H1 (cell line): ENCODE measurements at regions not wholly inside any gene's neighbourhood (a gene's known extent, or its start where the extent isn't known, plus 50 kb on each side); places are given as distances from the start of the nearest gene placed in this dataset.

Source experiments
- CTCF ChIA-PET: fragments of 300-600 bp; sonication (Branson Sonifier 250); formaldehyde crosslinking; loops from one replicate; lab custom pipeline; 2021; ENCODE audit not compliant: partially characterized antibody; lab: Charles Lee
- POLR2A ChIA-PET: fragments of 300-600 bp; sonication (Branson Sonifier 250); formaldehyde crosslinking; loops from one replicate; lab custom pipeline; 2021; ENCODE audit warnings: inconsistent platforms; ENCODE audit not compliant: partially characterized antibody; lab: Charles Lee
- DNase-seq, 2 experiments: peaks; one replicate each; pipeline versions ENCODE4 v3.0.0 to v3.0.0-alpha.2; 2010 to 2022; ENCODE audit warnings: low spot score in 2 of 2, low read depth in 1 of 2, mixed read lengths in 1 of 2
- FAIRE-seq: peaks from 2 replicates; lab custom pipeline; 2011; peaks lifted over from hg19 to GRCh38; lab: Jason Lieb, UNC
- H2AFZ ChIP-seq: 2 replicates; pipeline ENCODE4 v1.8.1; 2012; ENCODE audit warnings: low read length, inconsistent platforms
- H2AK5ac ChIP-seq: 2 replicates; pipeline ENCODE4 v1.6.1; 2013; ENCODE audit warnings: low read depth, low read length
- H2BK120ac ChIP-seq: replicated peaks from 2 replicates; pipeline ENCODE3; 2013; ENCODE audit warnings: low read depth, low read length, inconsistent platforms
- H2BK12ac ChIP-seq: 2 replicates; pipeline ENCODE4 v1.6.1; 2013; ENCODE audit warnings: low read depth, low read length
- H2BK15ac ChIP-seq: 2 replicates; pipeline ENCODE4 v1.6.1; 2013; ENCODE audit warnings: low read length
- H2BK20ac ChIP-seq: 2 replicates; pipeline ENCODE4 v1.6.1; 2013; ENCODE audit warnings: low read length
- H2BK5ac ChIP-seq: 2 replicates; pipeline ENCODE4 v1.6.1; 2013; ENCODE audit warnings: low read depth, low read length
- H3K14ac ChIP-seq: 2 replicates; pipeline ENCODE4 v1.6.1; 2013; ENCODE audit warnings: inconsistent platforms; ENCODE audit not compliant: insufficient read length
- H3K18ac ChIP-seq: 2 replicates; pipeline ENCODE4 v1.6.1; 2013; ENCODE audit warnings: low read length; ENCODE audit errors: extremely low read depth
- H3K23ac ChIP-seq: 2 replicates; pipeline ENCODE4 v1.6.1; 2013; ENCODE audit warnings: inconsistent platforms; ENCODE audit not compliant: insufficient read length
- H3K23me2 ChIP-seq: 2 replicates; pipeline ENCODE4 v1.6.1; 2013; ENCODE audit warnings: low read depth, low read length
- H3K27ac ChIP-seq: 2 replicates; pipeline ENCODE4 v1.6.1; 2011; ENCODE audit warnings: low read depth, low read length, inconsistent platforms
- H3K27me3 ChIP-seq, 4 experiments: replicated peaks in 1 of 4; 1 replicate in 1 of 4; 2 replicates in 3 of 4; pipeline versions ENCODE4 v1.6.1 to v1.8.1; 2011 to 2013; ENCODE audit warnings: low read length in 3 of 4, mild to moderate bottlenecking in 3 of 4, inconsistent platforms in 2 of 4, mixed read lengths in 2 of 4, moderate library complexity in 1 of 4; ENCODE audit not compliant: control insufficient read depth in 3 of 4, insufficient read depth in 3 of 4; ENCODE audit errors: extremely low read depth in 1 of 4
- H3K36me3 ChIP-seq, 4 experiments: 2 replicates each; pipeline versions ENCODE4 v1.6.1 to v1.8.1; 2011 to 2013; ENCODE audit warnings: mild to moderate bottlenecking in 4 of 4, low read length in 3 of 4, moderate library complexity in 2 of 4, control low read depth in 1 of 4, inconsistent platforms in 1 of 4; ENCODE audit not compliant: insufficient read depth in 4 of 4, control insufficient read depth in 2 of 4
- H3K4ac ChIP-seq: replicated peaks from 2 replicates; pipeline ENCODE3; 2013; ENCODE audit warnings: low read length, low read depth, mixed read lengths, inconsistent platforms; ENCODE audit not compliant: insufficient read length
- H3K4me1 ChIP-seq, 4 experiments: replicated peaks in 1 of 4; 1 replicate in 1 of 4; 2 replicates in 3 of 4; pipeline versions ENCODE4 v1.6.1 to v1.8.1; 2011 to 2013; ENCODE audit warnings: low read length in 3 of 4, inconsistent platforms in 2 of 4, mixed read lengths in 1 of 4; ENCODE audit not compliant: insufficient read depth in 4 of 4, control insufficient read depth in 3 of 4
- H3K4me2 ChIP-seq, 2 experiments: 2 replicates each; pipeline versions ENCODE4 v1.6.1 to v1.8.1; 2011 to 2013; ENCODE audit warnings: low read depth in 2 of 2, low read length in 2 of 2, control low read depth in 1 of 2, inconsistent platforms in 1 of 2, mild to moderate bottlenecking in 1 of 2; ENCODE audit not compliant: insufficient read depth in 1 of 2
- H3K4me3 ChIP-seq, 4 experiments: fragments of 200-600, 300-600 bp in 1 of 4; sonication (generic), shearing (Covaris generic), sonication (Bioruptor Twin) in 1 of 4; 2 replicates each; pipeline versions ENCODE4 v1.5.1 to v1.8.1; 2011 to 2016; ENCODE audit warnings: low read length in 4 of 4, low read depth in 3 of 4, control low read depth in 2 of 4, inconsistent platforms in 2 of 4, mild to moderate bottlenecking in 2 of 4, mixed read lengths in 1 of 4, moderate library complexity in 1 of 4; ENCODE audit not compliant: insufficient read depth in 2 of 4; ENCODE audit errors: extremely low read depth in 1 of 4
- H3K56ac ChIP-seq: replicated peaks from 2 replicates; pipeline ENCODE3; 2013; ENCODE audit warnings: low read depth, mild to moderate bottlenecking, mixed read lengths, low read length, inconsistent platforms; ENCODE audit not compliant: insufficient read length
- H3K79me1 ChIP-seq: 2 replicates; pipeline ENCODE4 v1.6.1; 2013; ENCODE audit warnings: low read depth, low read length, control low read depth
- H3K79me2 ChIP-seq, 2 experiments: 2 replicates each; pipeline versions ENCODE4 v1.6.1 to v1.8.1; 2012 to 2013; ENCODE audit warnings: low read length in 2 of 2, mild to moderate bottlenecking in 2 of 2, inconsistent platforms in 1 of 2; ENCODE audit not compliant: insufficient read depth in 2 of 2, control insufficient read depth in 1 of 2
- H3K9ac ChIP-seq, 4 experiments: replicated peaks in 1 of 4; 1 replicate in 1 of 4; 2 replicates in 3 of 4; pipeline versions ENCODE4 v1.6.1 to v1.8.1; 2011 to 2013; ENCODE audit warnings: low read depth in 3 of 4, low read length in 3 of 4, control low read depth in 2 of 4, mild to moderate bottlenecking in 2 of 4, moderate library complexity in 2 of 4, inconsistent platforms in 1 of 4; ENCODE audit errors: extremely low read depth in 1 of 4
- H3K9me3 ChIP-seq, 2 experiments: 2 replicates each; pipeline versions ENCODE4 v1.6.1 to v1.8.1; 2012 to 2013; ENCODE audit warnings: mild to moderate bottlenecking in 2 of 2, moderate library complexity in 2 of 2, control low read depth in 1 of 2, inconsistent platforms in 1 of 2, low read depth in 1 of 2, low read length in 1 of 2, mixed read lengths in 1 of 2; ENCODE audit not compliant: insufficient read depth in 2 of 2
- H4K20me1 ChIP-seq, 2 experiments: replicated peaks in 1 of 2; 2 replicates each; pipeline versions ENCODE3 to v1.8.1; 2011 to 2013; ENCODE audit warnings: inconsistent platforms in 2 of 2, low read length in 2 of 2, mild to moderate bottlenecking in 1 of 2; ENCODE audit not compliant: insufficient read depth in 2 of 2, control insufficient read depth in 1 of 2
- H4K5ac ChIP-seq: 2 replicates; pipeline ENCODE4 v1.6.1; 2013; ENCODE audit warnings: low read length, low read depth, mixed read lengths, inconsistent platforms; ENCODE audit not compliant: insufficient read length
- H4K8ac ChIP-seq: 2 replicates; pipeline ENCODE4 v1.8.0; 2013; ENCODE audit warnings: mild to moderate bottlenecking, moderate library complexity, low read length, inconsistent platforms; ENCODE audit not compliant: insufficient read depth; ENCODE audit errors: extremely low read depth
- H4K91ac ChIP-seq: replicated peaks from 2 replicates; pipeline ENCODE3; 2013; ENCODE audit warnings: low read length, mixed read lengths, inconsistent platforms; ENCODE audit not compliant: insufficient read length
- CBX5 ChIP-seq: fragments of 300-800, 300-1000 bp; sonication (generic); IDR thresholded peaks from 2 replicates; pipeline ENCODE4 v1.7.1; 2016; ENCODE audit warnings: antibody characterized with exemption, low read length, low read depth
- HDAC6 ChIP-seq: IDR thresholded peaks from one replicate; pipeline ENCODE4 v1.7.1; 2012; ENCODE audit warnings: low read depth, mild to moderate bottlenecking, inconsistent platforms, low read length, moderate library complexity
- ZNF274 ChIP-seq: IDR thresholded peaks from 2 replicates; pipeline ENCODE4 v1.7.0; 2012; ENCODE audit warnings: low read length, borderline replicate concordance; ENCODE audit errors: extremely low read depth
- WGBS, 2 experiments: shearing (Covaris generic) in 1 of 2; methylation state at CpG; one replicate each; pipeline versions ENCODE4 v1.1.6 to v1.1.7; 2013 to 2015; ENCODE audit warnings: low lambda C conversion rate in 2 of 2, mixed read lengths in 2 of 2, inconsistent platforms in 1 of 2, low coverage in 1 of 2, missing lambda C conversion rate in 1 of 2; ENCODE audit not compliant: insufficient replicate concordance in 2 of 2, insufficient coverage in 1 of 2, insufficient read length in 1 of 2; ENCODE audit errors: extremely low coverage in 1 of 2, missing lambda C conversion rate in 1 of 2; 5-methylcytosine and 5-hydroxymethylcytosine counted together

DNA sequence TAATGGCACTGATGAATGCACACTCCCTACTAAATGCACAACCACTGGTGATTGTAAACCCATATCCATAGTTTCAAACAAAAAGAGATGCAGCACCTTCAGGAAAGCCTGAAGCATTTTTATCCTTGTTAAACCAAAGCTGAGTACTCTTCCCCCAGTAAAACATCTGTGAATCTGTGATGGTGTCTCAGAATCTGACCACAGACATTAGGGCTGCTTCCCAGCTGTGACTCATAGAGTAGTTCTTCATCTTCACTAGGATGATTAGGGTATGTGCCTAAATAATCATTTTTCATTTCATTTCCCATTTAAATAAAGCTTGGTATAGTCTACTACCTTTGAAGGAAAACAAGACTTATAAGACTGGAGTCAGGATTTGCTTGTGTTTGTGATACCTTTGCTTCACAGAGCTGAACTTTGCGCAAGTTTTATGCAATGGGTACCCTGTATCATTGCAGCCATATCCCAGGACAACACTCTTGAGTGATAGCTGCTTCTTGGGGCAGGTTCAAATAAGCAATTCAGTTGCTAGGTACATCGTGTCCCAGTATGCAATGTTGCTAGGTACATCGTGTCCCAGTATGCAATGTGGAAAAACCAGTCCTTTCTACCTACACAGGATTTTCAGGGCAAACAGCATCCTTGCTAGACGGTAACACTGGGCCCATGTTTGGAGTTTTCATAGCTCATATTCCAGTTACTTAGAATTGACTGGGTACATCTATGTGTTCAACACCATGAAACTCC lies 277.1 kb downstream of the IRS2 start:
- Histone ChIP-seq H3K27ac (no peak overlapping the region), H3K36me3 (no peaks in the 10 kb centered on the region), H3K27me3 (no peaks in the 10 kb centered on the region), H2BK20ac (no peak overlapping the region), H2BK120ac (no peak overlapping the region), H3K9ac (no peak overlapping the region), H4K5ac (no peak overlapping the region), H2BK12ac (no peak overlapping the region), H3K9me3 (peaks cover 0 to 2% of the 10 kb centered on the region in 2 experiments; a peak in 1 of 4 replicates), H2AK5ac (no peak overlapping the region), H3K79me1 (no peaks in the 10 kb centered on the region), H3K4me3 (no peak overlapping the region), H3K56ac (no peak overlapping the region), H4K8ac (no peak overlapping the region), H2AFZ (no peak overlapping the region), H2BK15ac (no peak overlapping the region), H3K14ac (no peak overlapping the region), H3K79me2 (no peaks in the 10 kb centered on the region), H3K4me1 (no peaks in the 10 kb centered on the region), H3K23me2 (no peaks in the 10 kb centered on the region), H3K4me2 (no peak overlapping the region), H2BK5ac (no peak overlapping the region), H3K4ac (no peak overlapping the region), H4K91ac (no peak overlapping the region), H3K18ac (no peak overlapping the region), H3K23ac (no peak overlapping the region), H4K20me1 (no peaks in the 10 kb centered on the region)
- ChIA-PET POLR2A (no interaction called here), CTCF (interaction anchor here (0.6 to 1.5 kb wide), 3 partner anchors 9 to 387 kb away, joined by 3 read pairs; no protein-coding TSS in a partner anchor)
- 85% methylated on average over 4 of the region's 4 CpGs; no CpG with 5 or more reads in 1 of the 2 experiments for WGBS, 2 experiments
- no peak for DNase-seq
- no peak for FAIRE-seq
- TF ChIP-seq ZNF274 (no peak), HDAC6 (no peak), CBX5 (no peak)
